Smooth muscle cell (in vitro differentiated cells): ENCODE measurements at regions not wholly inside any gene's neighbourhood (a gene's known extent, or its start where the extent isn't known, plus 50 kb on each side); places are given as distances from the start of the nearest gene placed in this dataset.

Experiments
- DNase-seq: peaks from one replicate; lab custom pipeline; 2025; ENCODE audit not compliant: unreplicated experiment; lab: John Stamatoyannopoulos, UW
- H2AFZ ChIP-seq: fragments of 200-600 bp; sonication (generic); 2 replicates; pipeline ENCODE4 v1.6.0; 2016; ENCODE audit warnings: antibody characterized with exemption, low read depth, mild to moderate bottlenecking
- H3F3A ChIP-seq: fragments of 200-600 bp; sonication (generic); 2 replicates; pipeline ENCODE4 v1.6.0; 2017; ENCODE audit warnings: antibody characterized with exemption, low read depth
- H3K27ac ChIP-seq: fragments of 200-600 bp; sonication (generic); 2 replicates; pipeline ENCODE4 v1.5.1; 2016; ENCODE audit warnings: low read depth, mild to moderate bottlenecking
- H3K27me3 ChIP-seq: fragments of 200-600 bp; sonication (generic); 2 replicates; pipeline ENCODE4 v1.6.1; 2016; ENCODE audit warnings: low read depth, mild to moderate bottlenecking
- H3K36me3 ChIP-seq: fragments of 200-600 bp; sonication (generic); 2 replicates; pipeline ENCODE4 v1.5.1; 2016; ENCODE audit warnings: low read depth
- H3K4me1 ChIP-seq: fragments of 200-600 bp; sonication (generic); 2 replicates; pipeline ENCODE4 v1.5.1; 2016; ENCODE audit warnings: low read depth
- H3K4me2 ChIP-seq: fragments of 200-600 bp; sonication (generic); 2 replicates; pipeline ENCODE4 v1.6.0; 2016; ENCODE audit warnings: mild to moderate bottlenecking
- H3K4me3 ChIP-seq: fragments of 200-600 bp; sonication (generic); 2 replicates; pipeline ENCODE4 v1.5.1; 2016; ENCODE audit warnings: mild to moderate bottlenecking
- H3K79me2 ChIP-seq: fragments of 200-600 bp; sonication (generic); 2 replicates; pipeline ENCODE4 v1.6.0; 2016; ENCODE audit warnings: low read depth, mild to moderate bottlenecking
- H3K9ac ChIP-seq: fragments of 200-600 bp; sonication (generic); 2 replicates; pipeline ENCODE4 v1.6.0; 2016; ENCODE audit warnings: low read depth
- H3K9me3 ChIP-seq: fragments of 200-600 bp; sonication (generic); replicated peaks from 2 replicates; pipeline ENCODE4 v1.5.1; 2016; ENCODE audit warnings: low read depth
- H4K20me1 ChIP-seq: fragments of 200-600 bp; sonication (generic); 2 replicates; pipeline ENCODE4 v1.6.0; 2016; ENCODE audit warnings: low read depth
- WGBS: methylation state at CpG from one replicate; pipeline ENCODE4 v1.1.7; 2016; ENCODE audit warnings: low lambda C conversion rate; 5-methylcytosine and 5-hydroxymethylcytosine counted together
- TF ChIP-seq, protein P1 (sequence below): fragments of 200-600 bp; sonication (generic); IDR thresholded peaks from 2 replicates; pipeline ENCODE4 v1.5.1; 2017; ENCODE audit warnings: borderline replicate concordance, mild to moderate bottlenecking, antibody characterized with exemption; ENCODE audit not compliant: insufficient read depth, poor library complexity, severe bottlenecking

DNA sequence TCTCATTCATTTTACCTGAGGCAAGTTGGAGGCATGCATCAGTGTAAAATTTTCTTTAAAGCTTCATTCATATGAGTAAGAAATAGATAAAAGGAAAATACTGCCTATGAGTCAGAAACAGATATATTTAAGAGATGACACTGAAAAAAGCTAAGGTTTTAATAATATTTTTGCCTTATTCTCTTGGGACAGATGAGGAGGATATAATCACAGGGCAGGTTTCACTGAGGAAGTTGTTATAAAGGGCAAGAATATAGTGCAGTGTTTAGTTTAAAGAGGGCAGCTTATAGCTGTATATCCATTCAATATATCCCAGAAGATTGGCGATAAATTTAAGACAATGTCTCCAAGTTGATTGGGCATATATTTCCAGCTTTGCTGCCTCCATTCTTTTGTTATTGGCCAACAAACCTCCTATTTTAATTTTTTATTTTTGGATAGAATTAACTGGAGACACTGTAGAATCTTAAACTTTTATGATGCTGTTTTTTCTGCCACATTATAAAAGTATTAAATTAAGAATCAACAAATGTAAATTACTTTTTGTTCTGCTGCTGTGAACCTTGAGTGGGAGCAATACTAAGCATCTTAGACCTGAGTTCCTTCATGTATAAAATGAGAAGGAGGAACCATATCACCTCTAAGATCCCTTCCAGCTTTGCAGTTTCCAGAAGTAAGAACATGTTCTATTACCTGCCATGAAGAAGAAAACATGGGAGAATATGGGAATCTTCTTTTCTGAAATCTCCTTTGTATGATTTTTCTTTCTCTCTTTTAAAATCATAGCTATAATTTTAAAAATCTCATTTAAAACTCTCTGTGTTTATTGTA lies 171.6 kb downstream of the S1PR1 start:
- no peak overlapping the region for H3K9ac ChIP-seq
- no peaks in the 10 kb centered on the region for H3K36me3 ChIP-seq
- H3K4me3 ChIP-seq, result no peak overlapping the region
- H3K27me3 ChIP-seq, result no peaks in the 10 kb centered on the region
- H4K20me1 ChIP-seq, result no peaks in the 10 kb centered on the region
- H3K79me2 ChIP-seq, result no peaks in the 10 kb centered on the region
- no peak overlapping the region for H3K27ac ChIP-seq
- no peak overlapping the region for H3K4me2 ChIP-seq
- no peaks in the 10 kb centered on the region for H3K4me1 ChIP-seq
- H3F3A ChIP-seq, result no peaks in the 10 kb centered on the region
- DNase-seq, result no peak
- TF ChIP-seq, protein P1, sequence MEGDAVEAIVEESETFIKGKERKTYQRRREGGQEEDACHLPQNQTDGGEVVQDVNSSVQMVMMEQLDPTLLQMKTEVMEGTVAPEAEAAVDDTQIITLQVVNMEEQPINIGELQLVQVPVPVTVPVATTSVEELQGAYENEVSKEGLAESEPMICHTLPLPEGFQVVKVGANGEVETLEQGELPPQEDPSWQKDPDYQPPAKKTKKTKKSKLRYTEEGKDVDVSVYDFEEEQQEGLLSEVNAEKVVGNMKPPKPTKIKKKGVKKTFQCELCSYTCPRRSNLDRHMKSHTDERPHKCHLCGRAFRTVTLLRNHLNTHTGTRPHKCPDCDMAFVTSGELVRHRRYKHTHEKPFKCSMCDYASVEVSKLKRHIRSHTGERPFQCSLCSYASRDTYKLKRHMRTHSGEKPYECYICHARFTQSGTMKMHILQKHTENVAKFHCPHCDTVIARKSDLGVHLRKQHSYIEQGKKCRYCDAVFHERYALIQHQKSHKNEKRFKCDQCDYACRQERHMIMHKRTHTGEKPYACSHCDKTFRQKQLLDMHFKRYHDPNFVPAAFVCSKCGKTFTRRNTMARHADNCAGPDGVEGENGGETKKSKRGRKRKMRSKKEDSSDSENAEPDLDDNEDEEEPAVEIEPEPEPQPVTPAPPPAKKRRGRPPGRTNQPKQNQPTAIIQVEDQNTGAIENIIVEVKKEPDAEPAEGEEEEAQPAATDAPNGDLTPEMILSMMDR, result no peak
- no peak overlapping the region for H2AFZ ChIP-seq
- WGBS, result 100% methylated on average over 1 of the region's 1 CpG
- no peaks in the 10 kb centered on the region for H3K9me3 ChIP-seq

DNA sequence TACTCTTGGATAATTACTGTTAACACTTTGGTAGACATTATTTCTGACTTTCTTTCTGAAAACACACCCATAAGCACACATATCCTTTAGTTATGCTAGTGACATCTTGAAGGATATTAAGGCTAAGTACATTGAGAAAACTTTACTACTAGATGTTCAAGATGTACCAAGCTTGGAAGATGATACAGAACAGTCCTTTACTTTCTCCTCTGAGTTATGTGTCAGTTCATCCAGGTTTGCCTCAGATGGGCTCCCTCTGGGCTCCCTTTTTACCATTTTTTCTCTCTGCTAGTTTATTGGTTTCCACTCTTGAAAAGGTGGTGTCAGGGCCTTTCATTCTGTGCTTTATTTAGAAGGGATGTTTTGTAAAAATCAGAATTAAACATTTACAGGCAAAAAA lies 172.3 kb downstream of the S1PR1 start:
- DNase-seq, result no peak
- H3K27ac ChIP-seq, result no peak overlapping the region
- H3K4me2 ChIP-seq, result no peak overlapping the region

DNA sequence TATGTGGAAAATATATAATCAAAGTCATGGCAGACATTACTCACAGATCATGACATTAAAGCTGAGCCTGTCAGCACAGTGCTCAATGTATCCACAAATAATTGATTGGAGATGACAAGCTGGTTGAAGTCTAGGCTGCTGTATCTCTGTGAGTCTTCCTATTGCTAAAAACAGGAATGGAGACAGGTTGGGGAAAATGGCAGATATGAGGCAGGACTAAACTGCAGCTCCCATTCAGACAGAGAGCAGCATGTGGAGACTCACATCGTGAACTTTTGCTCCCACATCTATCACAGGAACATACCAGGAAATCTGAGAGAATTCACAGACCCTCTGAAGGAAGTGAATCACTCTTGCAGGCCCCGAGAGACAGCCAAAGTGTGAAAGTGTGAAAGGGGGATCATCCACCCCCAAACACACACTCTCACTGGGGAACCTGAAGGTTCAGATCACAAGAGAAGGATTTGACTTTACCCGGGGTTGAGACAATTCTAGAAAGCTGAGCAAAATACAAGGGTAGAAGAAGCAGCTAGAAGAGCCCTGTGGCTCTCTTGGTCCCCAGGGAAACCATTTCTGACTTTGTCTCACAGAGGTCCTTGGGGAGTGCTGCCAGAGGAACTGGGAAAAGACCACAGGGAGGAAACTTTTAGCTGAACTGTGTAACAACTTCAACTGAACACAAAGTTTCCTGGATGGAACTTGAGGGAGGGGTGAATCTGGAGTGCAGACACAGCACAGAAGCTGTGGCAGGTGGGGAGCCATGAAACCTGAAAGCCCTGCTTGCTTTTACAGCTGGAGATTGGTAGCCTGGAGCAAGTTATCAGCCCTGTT lies 173.4 kb downstream of the S1PR1 start:
- Histone ChIP-seq H3K27me3 (no peaks in the 10 kb centered on the region), H3K27ac (no peak overlapping the region), H2AFZ (no peak overlapping the region), H3F3A (no peaks in the 10 kb centered on the region), H3K9me3 (no peaks in the 10 kb centered on the region), H3K79me2 (no peaks in the 10 kb centered on the region), H3K9ac (no peak overlapping the region), H3K4me1 (no peaks in the 10 kb centered on the region), H3K36me3 (no peaks in the 10 kb centered on the region), H3K4me2 (no peak overlapping the region), H4K20me1 (no peaks in the 10 kb centered on the region), H3K4me3 (no peak overlapping the region)
- TF ChIP-seq, protein P1, result no peak
- 57% methylated on average over 3 of the region's 3 CpGs for WGBS
- DNase-seq, result no peak

More for the DNA sequence above, 172.3 kb downstream of the S1PR1 start:
- no peak overlapping the region for H3K9ac ChIP-seq
- no peaks in the 10 kb centered on the region for H3F3A ChIP-seq
- no peaks in the 10 kb centered on the region for H3K9me3 ChIP-seq
- H3K27me3 ChIP-seq, result no peaks in the 10 kb centered on the region
- H4K20me1 ChIP-seq, result no peaks in the 10 kb centered on the region
- no peaks in the 10 kb centered on the region for H3K4me1 ChIP-seq
- H2AFZ ChIP-seq, result no peak overlapping the region
- TF ChIP-seq, protein P1, result no peak
- H3K79me2 ChIP-seq, result no peaks in the 10 kb centered on the region
- no peaks in the 10 kb centered on the region for H3K36me3 ChIP-seq
- no peak overlapping the region for H3K4me3 ChIP-seq
